Activated CD8-positive, alpha-beta T cell treated with anti-CD3 and anti-CD28 coated beads for 36 hours (primary cell): ENCODE measurements at regions not wholly inside any gene's neighbourhood (a gene's known extent, or its start where the extent isn't known, plus 50 kb on each side); places are given as distances from the start of the nearest gene placed in this dataset.

Source experiments
- ATAC-seq: fragments of 200-7000 bp; cut with Tn5 transposase; one replicate; pipeline ENCODE4 v1.10.0; 2021; ENCODE audit warnings: mild to moderate bottlenecking, moderate library complexity
- CTCF ChIA-PET: fragments of 350-600 bp; sonication (Branson Sonifier 250); formaldehyde crosslinking; loops from one replicate; lab custom pipeline; 2021; ENCODE audit warnings: antibody characterized with exemption; lab: Charles Lee
- POLR2A ChIA-PET: fragments of 350-600 bp; sonication (Branson Sonifier 250); formaldehyde crosslinking; loops from one replicate; lab custom pipeline; 2021; ENCODE audit warnings: antibody characterized with exemption; lab: Charles Lee
- DNase-seq: peaks from one replicate; pipeline ENCODE4 v3.0.0-alpha.2; 2020
- H3K27ac Mint-ChIP-seq: one replicate; pipeline ENCODE4 v1.8.0; 2021; ENCODE audit warnings: mild to moderate bottlenecking, mixed read lengths
- H3K27me3 Mint-ChIP-seq: one replicate; pipeline ENCODE4 v1.8.0; 2021; ENCODE audit warnings: mixed read lengths
- H3K36me3 Mint-ChIP-seq: one replicate; pipeline ENCODE4 v1.8.0; 2021; ENCODE audit warnings: low read depth, mixed read lengths
- H3K4me1 Mint-ChIP-seq: one replicate; pipeline ENCODE4 v1.8.0; 2021; ENCODE audit warnings: low read depth, mixed read lengths
- H3K4me3 Mint-ChIP-seq: one replicate; pipeline ENCODE4 v1.8.0; 2021; ENCODE audit warnings: mild to moderate bottlenecking, moderate library complexity, mixed read lengths
- H3K9me3 Mint-ChIP-seq: one replicate; pipeline ENCODE4 v1.8.0; 2021; ENCODE audit warnings: mixed read lengths
- CTCF ChIP-seq: fragments of 200-600 bp; IDR thresholded peaks from one replicate; pipeline ENCODE4 v1.8.0; 2022; ENCODE audit warnings: antibody characterized with exemption, mild to moderate bottlenecking
- intact Hi-C: fragments of 100-400 bp; cut with micrococcal nuclease; formaldehyde crosslinking; loops from one replicate; pipeline ENCODE4 v1.10.0; 2022

DNA sequence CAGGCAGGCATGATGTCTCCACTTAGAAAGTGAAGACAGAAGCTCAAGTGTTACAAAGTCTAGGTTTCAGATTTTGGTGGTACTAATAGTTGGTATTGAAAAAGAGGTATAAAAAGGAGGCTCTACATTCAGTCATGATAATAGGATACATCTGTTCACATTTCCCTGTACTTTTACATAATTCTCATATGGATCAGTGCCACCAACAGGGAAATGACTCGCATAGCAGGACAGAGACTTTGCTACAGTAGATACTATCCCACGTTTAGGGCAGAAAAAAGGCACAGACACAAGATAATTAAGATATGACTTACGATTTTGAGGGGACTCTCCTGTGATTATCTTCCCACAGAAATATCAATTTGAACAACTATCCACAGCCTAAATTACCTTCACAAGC lies 1062.9 kb upstream of the EPHA6 start:
- intact Hi-C loops, result no loop called here
- DNase-seq, result no peak
- Mint-ChIP-seq H3K4me1 (no peaks in the 10 kb centered on the region), H3K36me3 (no peaks in the 10 kb centered on the region), H3K27ac (no peak overlapping the region), H3K4me3 (no peak overlapping the region), H3K9me3 (no peaks in the 10 kb centered on the region), H3K27me3 (no peaks in the 10 kb centered on the region)
- no peak for TF ChIP-seq CTCF
- no peak for ATAC-seq
- POLR2A ChIA-PET, result no interaction called here
- CTCF ChIA-PET, result no interaction called here

GRCh38 chr3:95752199-95752598 lies 1062.2 kb upstream of the EPHA6 start:
- CTCF ChIA-PET, result no interaction called here

GRCh38 chr3:95758707-95759106 lies 1055.7 kb upstream of the EPHA6 start:
- intact Hi-C loops, result no loop called here
- DNase-seq (no peak), ATAC-seq (no peak)
- Mint-ChIP-seq H3K9me3 (peaks cover 5% of the 10 kb centered on the region), H3K36me3 (no peaks in the 10 kb centered on the region), H3K4me3 (no peak overlapping the region), H3K4me1 (no peaks in the 10 kb centered on the region), H3K27me3 (no peaks in the 10 kb centered on the region), H3K27ac (no peak overlapping the region)
- POLR2A ChIA-PET, result no interaction called here
- CTCF ChIA-PET, result no interaction called here
- no peak for TF ChIP-seq CTCF

More at GRCh38 chr3:95752199-95752598, 1062.2 kb upstream of the EPHA6 start:
- POLR2A ChIA-PET, result no interaction called here
- TF ChIP-seq CTCF, result no peak
- H3K36me3 Mint-ChIP-seq, result no peaks in the 10 kb centered on the region
- H3K4me1 Mint-ChIP-seq, result no peaks in the 10 kb centered on the region
- H3K27me3 Mint-ChIP-seq, result no peaks in the 10 kb centered on the region
- intact Hi-C loops, result no loop called here
- DNase-seq, result no peak
- no peaks in the 10 kb centered on the region for H3K9me3 Mint-ChIP-seq
- ATAC-seq, result no peak
- no peak overlapping the region for H3K27ac Mint-ChIP-seq
- no peak overlapping the region for H3K4me3 Mint-ChIP-seq

DNA sequence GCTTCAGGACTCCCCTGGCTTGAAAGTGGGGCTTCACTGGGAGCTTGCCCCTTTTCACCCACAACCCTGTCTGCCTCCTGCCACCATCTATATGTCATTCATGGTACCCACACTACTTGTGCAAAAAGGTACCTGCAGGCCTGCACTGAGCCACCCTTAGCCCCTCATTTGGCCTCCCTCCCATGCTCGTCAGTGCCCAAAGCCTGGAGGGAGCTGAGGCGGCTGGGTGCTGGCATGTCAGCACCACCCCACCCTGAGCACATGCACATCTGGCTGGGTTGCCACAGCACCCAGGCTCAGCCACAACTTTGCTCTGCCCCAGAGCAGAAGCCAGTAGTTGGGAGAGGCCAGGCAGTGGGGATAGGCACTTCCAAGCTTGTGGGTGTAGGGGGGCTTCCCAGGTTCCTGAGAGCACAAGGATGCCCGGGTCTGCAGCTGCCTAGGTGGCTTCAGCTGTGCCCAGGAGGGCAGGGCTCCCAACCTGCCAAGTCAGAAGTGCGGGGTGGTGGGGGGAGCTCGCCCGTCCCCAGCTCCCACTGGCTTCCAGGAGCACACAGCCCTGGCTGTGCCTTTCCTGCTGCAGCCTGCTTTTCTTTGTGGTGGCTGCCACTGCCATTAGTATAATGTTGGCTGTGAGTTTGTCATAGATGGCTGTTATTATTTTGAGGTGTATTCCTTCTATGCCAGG lies 1054.6 kb upstream of the EPHA6 start:
- ATAC-seq (no peak), DNase-seq (no peak)
- Mint-ChIP-seq H3K27me3 (no peaks in the 10 kb centered on the region), H3K36me3 (no peaks in the 10 kb centered on the region), H3K27ac (no peak overlapping the region), H3K9me3 (peaks cover 5% of the 10 kb centered on the region), H3K4me3 (no peak overlapping the region), H3K4me1 (no peaks in the 10 kb centered on the region)
- POLR2A ChIA-PET, result no interaction called here
- CTCF ChIA-PET, result no interaction called here
- intact Hi-C loops, result no loop called here
- TF ChIP-seq CTCF, result no peak

GRCh38 chr3:95775486-95776094 lies 1038.8 kb upstream of the EPHA6 start:
- Mint-ChIP-seq H3K27ac (no peak overlapping the region), H3K4me1 (no peaks in the 10 kb centered on the region), H3K9me3 (peaks cover 14% of the 10 kb centered on the region), H3K36me3 (no peaks in the 10 kb centered on the region), H3K27me3 (no peaks in the 10 kb centered on the region), H3K4me3 (no peak overlapping the region)
- DNase-seq (no peak), ATAC-seq (no peak)
- ChIA-PET CTCF (no interaction called here), POLR2A (no interaction called here)
- intact Hi-C loops, result no loop called here
- no peak for TF ChIP-seq CTCF
